SK-N-MC (cell line): ENCODE measurements at regions not wholly inside any gene's neighbourhood (a gene's known extent, or its start where the extent isn't known, plus 50 kb on each side); places are given as distances from the start of the nearest gene placed in this dataset.

Experiments
- EZH2 ChIP-seq: fragments of 200-600 bp; sonication (generic); IDR thresholded peaks from one replicate; pipeline ENCODE4 v1.6.1; 2017; ENCODE audit warnings: antibody characterized with exemption
- POLR2AphosphoS5 ChIP-seq: IDR thresholded peaks from 2 replicates; pipeline ENCODE4 v1.6.1; 2012; ENCODE audit warnings: mild to moderate bottlenecking, low read depth, low read length, borderline replicate concordance

GRCh38 chr7:156509216-156509615 lies 131.4 kb upstream of the RNF32 start:
- no peak for TF ChIP-seq POLR2AphosphoS5
- TF ChIP-seq EZH2: no peak
